A549 (cell line): ENCODE measurements at regions not wholly inside any gene's neighbourhood (a gene's known extent, or its start where the extent isn't known, plus 50 kb on each side); places are given as distances from the start of the nearest gene placed in this dataset.

ENCODE experiments used
- ATAC-seq, 2 experiments: fragments of 200-7000 bp in 1 of 2; fragments of >200 bp in 1 of 2; cut with Nextera tagmentation in 1 of 2; cut with Tn5 transposase in 1 of 2; 3 replicates each; pipeline versions ENCODE4 v1.8.0 to v1.9.1; 2018 to 2020; ENCODE audit warnings: mild to moderate bottlenecking in 1 of 2, moderate library complexity in 1 of 2
- CTCF ChIA-PET: fragments of 300-600 bp; sonication (Branson Sonifier 250); formaldehyde crosslinking; extraction: SDS; loops from one replicate; lab custom pipeline; 2021; ENCODE audit warnings: antibody characterized with exemption, inconsistent platforms; lab: Yijun Ruan, JAX
- POLR2A ChIA-PET: fragments of 350-600 bp; formaldehyde crosslinking; extraction: SDS; loops from one replicate; lab custom pipeline; 2021; ENCODE audit warnings: antibody characterized with exemption, inconsistent platforms; lab: Yijun Ruan, JAX
- DNase-seq, 2 experiments: peaks; one replicate each; pipeline versions ENCODE4 v3.0.0 to v3.0.0-alpha.2; 2011 to 2016; ENCODE audit warnings: low read depth in 1 of 2, low spot score in 1 of 2
- FAIRE-seq: peaks from 2 replicates; lab custom pipeline; 2011; peaks lifted over from hg19 to GRCh38; lab: Jason Lieb, UNC
- H3K27ac ChIP-seq, 2 experiments: fragments of >200 bp; sonication (Bioruptor Twin); formaldehyde crosslinking; 3 replicates each; pipeline ENCODE4 v1.5.1; 2016 to 2017
- H3K4me1 ChIP-seq: fragments of >200 bp; sonication (Bioruptor Twin); formaldehyde crosslinking; 3 replicates; pipeline ENCODE4 v1.6.1; 2016
- H3K4me2 ChIP-seq: fragments of >200 bp; sonication (Bioruptor Twin); formaldehyde crosslinking; 3 replicates; pipeline ENCODE4 v1.6.1; 2016
- H3K4me3 ChIP-seq: fragments of >200 bp; sonication (Bioruptor Twin); formaldehyde crosslinking; 3 replicates; pipeline ENCODE4 v1.5.1; 2016
- H3K9me3 ChIP-seq: fragments of >200 bp; sonication (Bioruptor Twin); formaldehyde crosslinking; 3 replicates; pipeline ENCODE4 v1.6.1; 2016
- BHLHE40 ChIP-seq: IDR thresholded peaks from 2 replicates; pipeline ENCODE4 v1.6.1; 2012; ENCODE audit warnings: low read depth, low read length, inconsistent platforms
- CBX8 ChIP-seq: fragments of 200-600 bp; sonication (generic); IDR thresholded peaks from 2 replicates; pipeline ENCODE4 v1.6.1; 2016
- CEBPB ChIP-seq, 2 experiments: fragments of >200 bp in 1 of 2; sonication (Bioruptor Twin) in 1 of 2; formaldehyde crosslinking in 1 of 2; IDR thresholded peaks; 2 replicates each; pipeline ENCODE4 v1.6.1; 2012 to 2016
- CHD2 ChIP-seq: fragments of 150-350 bp; IDR thresholded peaks from 2 replicates; pipeline ENCODE4 v1.6.1; 2014; ENCODE audit warnings: low read length; ENCODE audit not compliant: partially characterized antibody
- ELK1 ChIP-seq: fragments of 150-350 bp; IDR thresholded peaks from 2 replicates; pipeline ENCODE4 v1.6.1; 2014; ENCODE audit warnings: low read depth, mild to moderate bottlenecking, low read length
- FOSB ChIP-seq: fragments of 250-450 bp; sonication (Bioruptor Pico); IDR thresholded peaks from 2 replicates; pipeline ENCODE4 v1.5.0; 2020; ENCODE audit warnings: mild to moderate bottlenecking, moderate library complexity
- FOSL2 ChIP-seq, 2 experiments: fragments of 450-650 bp in 1 of 2; fragments of >200 bp in 1 of 2; sonication (Bioruptor Twin) in 1 of 2; formaldehyde crosslinking; IDR thresholded peaks; 2 replicates each; pipeline versions ENCODE4 v1.5.0 to v1.6.1; 2016 to 2020; ENCODE audit warnings: mild to moderate bottlenecking in 1 of 2, moderate library complexity in 1 of 2
- FOXS1 ChIP-seq: fragments of 250-450 bp; sonication (Bioruptor Pico); IDR thresholded peaks from 2 replicates; pipeline ENCODE4 v1.5.0; 2020; ENCODE audit warnings: mild to moderate bottlenecking, moderate library complexity
- GATA3 ChIP-seq: IDR thresholded peaks from 2 replicates; pipeline ENCODE4 v1.6.1; 2012; ENCODE audit warnings: borderline replicate concordance
- HDAC2 ChIP-seq: fragments of 200-600 bp; sonication (generic); IDR thresholded peaks from 2 replicates; pipeline ENCODE4 v1.6.1; 2016
- HEYL ChIP-seq: fragments of 250-450 bp; sonication (Bioruptor Pico); IDR thresholded peaks from 2 replicates; pipeline ENCODE4 v1.8.0; 2021; ENCODE audit warnings: mild to moderate bottlenecking, moderate library complexity
- HMGXB4 ChIP-seq: fragments of 250-450 bp; sonication (Bioruptor Pico); IDR thresholded peaks from 2 replicates; pipeline ENCODE4 v1.5.0; 2021; ENCODE audit warnings: mild to moderate bottlenecking, moderate library complexity, borderline replicate concordance
- HOXB13 ChIP-seq: fragments of 250-450 bp; sonication (Bioruptor Pico); IDR thresholded peaks from 2 replicates; pipeline ENCODE4 v1.5.0; 2020; ENCODE audit warnings: low read depth, mild to moderate bottlenecking, moderate library complexity
- HOXB5 ChIP-seq: fragments of 250-450 bp; sonication (Bioruptor Pico); IDR thresholded peaks from 2 replicates; pipeline ENCODE4 v1.5.0; 2020; ENCODE audit warnings: mild to moderate bottlenecking, moderate library complexity
- JUNB ChIP-seq: fragments of >200 bp; sonication (Bioruptor Twin); formaldehyde crosslinking; IDR thresholded peaks from 2 replicates; pipeline ENCODE4 v1.6.1; 2016
- KDM1A ChIP-seq: fragments of 200-600 bp; sonication (generic); IDR thresholded peaks from 2 replicates; pipeline ENCODE4 v1.6.1; 2016; ENCODE audit warnings: low read depth, mild to moderate bottlenecking
- MAFK ChIP-seq: fragments of 450-650 bp; IDR thresholded peaks from 2 replicates; pipeline ENCODE4 v1.6.1; 2014; ENCODE audit not compliant: partially characterized antibody
- MAZ ChIP-seq: fragments of 150-350 bp; IDR thresholded peaks from 2 replicates; pipeline ENCODE4 v1.6.1; 2014; ENCODE audit warnings: antibody characterized with exemption, low read depth, low read length, borderline replicate concordance
- MYC ChIP-seq: IDR thresholded peaks from 2 replicates; pipeline ENCODE4 v1.6.1; 2012; ENCODE audit warnings: mild to moderate bottlenecking, inconsistent platforms, low read length, improper control_type of control experiment, borderline replicate concordance
- NPAS2 ChIP-seq: fragments of 250-450 bp; sonication (Bioruptor Pico); IDR thresholded peaks from 2 replicates; pipeline ENCODE4 v1.8.0; 2022; ENCODE audit warnings: mild to moderate bottlenecking, moderate library complexity, borderline replicate concordance
- PBX3 ChIP-seq: IDR thresholded peaks from 2 replicates; pipeline ENCODE4 v1.6.1; 2012
- PHF8 ChIP-seq: fragments of 200-600 bp; sonication (generic); IDR thresholded peaks from 2 replicates; pipeline ENCODE4 v1.6.1; 2016; ENCODE audit warnings: low read depth, mild to moderate bottlenecking, antibody characterized with exemption, moderate library complexity, borderline replicate concordance
- POLR2A ChIP-seq: IDR thresholded peaks from 2 replicates; pipeline ENCODE4 v1.6.1; 2012; ENCODE audit warnings: mild to moderate bottlenecking, low read length
- RAD21 ChIP-seq, 2 experiments: fragments of >200 bp in 1 of 2; sonication (Bioruptor Twin) in 1 of 2; formaldehyde crosslinking in 1 of 2; IDR thresholded peaks in 1 of 2; conservative IDR thresholded peaks in 1 of 2; 2 replicates in 1 of 2; 3 replicates in 1 of 2; pipeline ENCODE4 v1.6.1; 2012 to 2018; ENCODE audit warnings: inconsistent platforms in 1 of 2
- ZFP36 ChIP-seq: fragments of 450-650 bp; IDR thresholded peaks from 2 replicates; pipeline ENCODE4 v1.6.1; 2014; ENCODE audit warnings: borderline replicate concordance; ENCODE audit not compliant: partially characterized antibody
- WGBS: methylation state at CpG from one replicate; pipeline ENCODE4 v1.1.6; 2017; ENCODE audit errors: missing lambda C conversion rate; 5-methylcytosine and 5-hydroxymethylcytosine counted together

GRCh38 chr2:217149087-217149660 is 289.3 kb upstream of the TNP1 start (continued):
- TF ChIP-seq BHLHE40 (no peak), HOXB5 (CRISPR knock-in tag) (no peak), HDAC2 (no peak), HMGXB4 (CRISPR knock-in tag) (no peak), MAZ (no peak)

- DNase-seq (no peak), FAIRE-seq (no peak), ATAC-seq (no peak)
- Histone ChIP-seq H3K27ac (no peak overlapping the region), H3K4me3 (no peak overlapping the region), H3K4me2 (no peak overlapping the region), H3K9me3 (peaks cover 2% of the 10 kb centered on the region; the same call in 1 of the 3 replicates), H3K4me1 (no peaks in the 10 kb centered on the region)
- TF ChIP-seq POLR2A, result no peak
- no peak for TF ChIP-seq BHLHE40
- TF ChIP-seq MYC, result no peak
- TF ChIP-seq CHD2, result no peak
- WGBS, result 25% methylated on average over 2 of the region's 2 CpGs
- ChIA-PET POLR2A (no interaction called here), CTCF (interaction anchor here (1.5 kb wide), 1 partner anchor 13 kb away, joined by 3 read pairs; no protein-coding TSS in a partner anchor)
Measured at GRCh38 chr2:217147818-217148217, 288.0 kb upstream of the TNP1 start.

- FAIRE-seq (no peak), DNase-seq (no peak), ATAC-seq (no peak)
- no peak overlapping the region for H3K4me3 ChIP-seq
- TF ChIP-seq HEYL (no peak), MAFK (no peak), PBX3 (no peak), KDM1A (no peak), ZFP36 (no peak), FOSL2 (IDR thresholded peaks at IDR 0.05) (no peak), FOSL2 (CRISPR knock-in tag; IDR thresholded peaks at IDR 0.05) (no peak), PHF8 (no peak), HOXB13 (CRISPR knock-in tag) (no peak), NPAS2 (CRISPR knock-in tag) (no peak), FOSB (no peak), CEBPB (IDR thresholded peaks at IDR 0.05) (no peak), GATA3 (no peak), JUNB (no peak), ELK1 (no peak), RAD21 (conservative IDR thresholded peaks at IDR 0.05 in 1 of 2, IDR thresholded peaks at IDR 0.05 in 1 of 2) (no peak), FOXS1 (CRISPR knock-in tag) (no peak), CBX8 (no peak)
- no peaks in the 10 kb centered on the region for H3K4me1 ChIP-seq
- ChIA-PET POLR2A (no interaction called here), CTCF (interaction anchor here (1.5 kb wide), 1 partner anchor 14 kb away, joined by 3 read pairs; no protein-coding TSS in a partner anchor)
- H3K9me3 ChIP-seq, result peaks cover 8% of the 10 kb centered on the region; the same call in 1 of the 3 replicates
- no peak overlapping the region for H3K27ac ChIP-seq
- no peak overlapping the region for H3K4me2 ChIP-seq
- WGBS, result 56% methylated on average over 4 of the region's 4 CpGs
Measured at GRCh38 chr2:217146956-217147355, 287.1 kb upstream of the TNP1 start.
